ENCODE measurements at regions not wholly inside any gene's neighbourhood (a gene's known extent, or its start where the extent isn't known, plus 50 kb on each side); places are given as distances from the start of the nearest gene placed in this dataset.

- Histone ChIP-seq H3K4me2 (no peak overlapping the region), H3K9me3 (no peaks in the 10 kb centered on the region), H3K4me1 (no peaks in the 10 kb centered on the region), H3K27ac (no peak overlapping the region), H3K4me3 (no peak overlapping the region)
- FAIRE-seq, result no peak
- TF ChIP-seq POLR2AphosphoS2 (conservative IDR thresholded peaks at IDR 0.05; ENCODE audit: low read length) (no peak), TP53 (CRISPR knock-in tag; IDR thresholded peaks at IDR 0.05) (no peak), ZNF302 (CRISPR knock-in tag; IDR thresholded peaks at IDR 0.05) (no peak), MAZ (IDR thresholded peaks at IDR 0.05; ENCODE audit: borderline replicate concordance, low read depth, low read length) (no peak), CTCF (IDR thresholded peaks at IDR 0.05) (no peak), PBX3 (IDR thresholded peaks at IDR 0.05) (no peak), RAD21 (conservative IDR thresholded peaks at IDR 0.05 in 1 of 2, IDR thresholded peaks at IDR 0.05 in 1 of 2) (no peak), CEBPB (IDR thresholded peaks at IDR 0.05) (no peak), FOXS1 (CRISPR knock-in tag; IDR thresholded peaks at IDR 0.05) (no peak), HOXB5 (CRISPR knock-in tag; IDR thresholded peaks at IDR 0.05) (no peak), ZSCAN20 (CRISPR knock-in tag; IDR thresholded peaks at IDR 0.05) (no peak), HDAC2 (IDR thresholded peaks at IDR 0.05) (no peak), EHF (CRISPR knock-in tag; IDR thresholded peaks at IDR 0.05) (no peak), MAX (IDR thresholded peaks at IDR 0.05) (no peak), NFE2L2 (conservative IDR thresholded peaks at IDR 0.05; ENCODE audit: low read length) (no peak), JUNB (IDR thresholded peaks at IDR 0.05) (no peak), RARB (CRISPR knock-in tag; IDR thresholded peaks at IDR 0.05) (no peak), HES2 (IDR thresholded peaks at IDR 0.05) (no peak)
- CTCF ChIA-PET, result no interaction called here
- POLR2A ChIA-PET, result no interaction called here
- ATAC-seq, result no peak
- no peak for DNase-seq (ENCODE audit: low read depth in 1 of 2, low spot score in 1 of 2)
- WGBS (ENCODE audit: missing lambda C conversion rate), result 17% methylated on average over 1 of the region's 1 CpG
These were observed 555.8 kb upstream of the ALCAM start for GRCh38 chr3:104810896-104811295.

- POLR2A ChIA-PET, result no interaction called here
- FAIRE-seq, result no peak
These were observed 550.7 kb upstream of the ALCAM start for GRCh38 chr3:104816008-104816407.

More at GRCh38 chr3:104816008-104816407, 550.7 kb upstream of the ALCAM start:
- H3K27ac ChIP-seq, result no peak overlapping the region
- TF ChIP-seq FOXS1 (CRISPR knock-in tag; IDR thresholded peaks at IDR 0.05) (no peak), ZC3H11A (IDR thresholded peaks at IDR 0.05) (no peak), KDM1A (IDR thresholded peaks at IDR 0.05; ENCODE audit: low read depth) (no peak), HEYL (CRISPR knock-in tag; IDR thresholded peaks at IDR 0.05) (no peak), RARB (CRISPR knock-in tag; IDR thresholded peaks at IDR 0.05) (no peak), POLR2A (IDR thresholded peaks at IDR 0.05; ENCODE audit: low read length) (no peak), GATA3 (IDR thresholded peaks at IDR 0.05; ENCODE audit: borderline replicate concordance) (no peak), REST (IDR thresholded peaks at IDR 0.05) (no peak), HMGXB4 (CRISPR knock-in tag; IDR thresholded peaks at IDR 0.05; ENCODE audit: borderline replicate concordance) (no peak), ZSCAN20 (CRISPR knock-in tag; IDR thresholded peaks at IDR 0.05) (no peak), HDAC2 (IDR thresholded peaks at IDR 0.05) (no peak), EHMT2 (IDR thresholded peaks at IDR 0.05; ENCODE audit: low read depth) (no peak), CEBPB (IDR thresholded peaks at IDR 0.05) (no peak), NR3C1 (IDR thresholded peaks at IDR 0.05) (no peak), JUNB (IDR thresholded peaks at IDR 0.05) (no peak), NFE2L2 (conservative IDR thresholded peaks at IDR 0.05; ENCODE audit: low read length) (no peak), RCOR1 (IDR thresholded peaks at IDR 0.05; ENCODE audit: low read depth, low read length) (no peak), POLR2AphosphoS2 (conservative IDR thresholded peaks at IDR 0.05; ENCODE audit: low read length) (no peak), MAFK (IDR thresholded peaks at IDR 0.05; ENCODE audit: partially characterized antibody) (no peak), RFX5 (IDR thresholded peaks at IDR 0.05) (no peak)
- CTCF ChIA-PET, result no interaction called here
- H3K4me3 ChIP-seq, result no peak overlapping the region
- DNase-seq (ENCODE audit: low read depth in 1 of 2, low spot score in 1 of 2) (no peak), ATAC-seq (no peak)
- no peak overlapping the region for H3K4me2 ChIP-seq
- H3K9me3 ChIP-seq, result peaks cover 3% of the 10 kb centered on the region; the same call in 1 of the 3 replicates
- no peaks in the 10 kb centered on the region for H3K4me1 ChIP-seq
- WGBS (ENCODE audit: missing lambda C conversion rate), result 43% methylated on average over 2 of the region's 2 CpGs

All from A549 (cell line).